Activated T-cell treated with anti-CD3 and anti-CD28 coated beads, Interleukin-2, amount 50 U/mL, for 4 hours (primary cell): ENCODE measurements at regions not wholly inside any gene's neighbourhood (a gene's known extent, or its start where the extent isn't known, plus 50 kb on each side); places are given as distances from the start of the nearest gene placed in this dataset.

ENCODE experiments used
- ATAC-seq, 2 donors: fragments of 200-7000 bp; cut with Tn5 transposase; one replicate each; pipeline ENCODE4 v1.10.0; 2021
- DNase-seq: peaks from one replicate; pipeline ENCODE4 v3.0.0-alpha.2; 2020
- H3K27me3 Mint-ChIP-seq: one replicate; pipeline ENCODE4 v1.8.0; 2021; ENCODE audit warnings: low read depth, mixed read lengths
- H3K36me3 Mint-ChIP-seq: one replicate; pipeline ENCODE4 v1.8.0; 2022; ENCODE audit warnings: mixed read lengths; ENCODE audit not compliant: insufficient read depth
- H3K4me1 Mint-ChIP-seq: one replicate; pipeline ENCODE4 v1.8.0; 2021; ENCODE audit warnings: low read depth, mixed read lengths
- H3K4me3 Mint-ChIP-seq: one replicate; pipeline ENCODE4 v1.8.0; 2021; ENCODE audit warnings: mild to moderate bottlenecking, moderate library complexity, mixed read lengths
- H3K9me3 Mint-ChIP-seq: one replicate; pipeline ENCODE4 v1.8.0; 2021; ENCODE audit warnings: mixed read lengths

DNA sequence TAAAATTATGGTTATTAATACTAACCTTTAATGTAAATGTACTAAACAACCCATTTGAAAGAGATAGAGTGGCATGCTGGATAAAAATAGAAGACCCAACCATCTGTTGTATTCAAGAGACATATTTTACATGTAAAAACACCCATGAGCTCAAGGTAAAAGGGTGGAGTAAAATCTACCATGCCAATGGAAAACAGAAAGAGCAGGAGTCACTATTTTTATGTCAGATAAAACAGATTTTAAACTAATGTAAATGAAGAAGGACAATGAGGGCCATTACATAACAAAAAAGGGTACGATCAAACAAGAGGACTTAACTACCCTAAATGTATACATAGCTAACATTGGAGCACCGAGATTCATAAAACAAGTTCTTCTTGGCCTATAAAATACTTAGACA is 66.3 kb downstream of the ITM2A start:
- DNase-seq = no peak
- no peaks in the 10 kb centered on the region for H3K4me1 Mint-ChIP-seq
- no peaks in the 10 kb centered on the region for H3K27me3 Mint-ChIP-seq
- H3K36me3 Mint-ChIP-seq = no peaks in the 10 kb centered on the region
- no peak overlapping the region for H3K4me3 Mint-ChIP-seq
- no peak for ATAC-seq
- H3K9me3 Mint-ChIP-seq = peaks cover 9% of the 10 kb centered on the region

DNA sequence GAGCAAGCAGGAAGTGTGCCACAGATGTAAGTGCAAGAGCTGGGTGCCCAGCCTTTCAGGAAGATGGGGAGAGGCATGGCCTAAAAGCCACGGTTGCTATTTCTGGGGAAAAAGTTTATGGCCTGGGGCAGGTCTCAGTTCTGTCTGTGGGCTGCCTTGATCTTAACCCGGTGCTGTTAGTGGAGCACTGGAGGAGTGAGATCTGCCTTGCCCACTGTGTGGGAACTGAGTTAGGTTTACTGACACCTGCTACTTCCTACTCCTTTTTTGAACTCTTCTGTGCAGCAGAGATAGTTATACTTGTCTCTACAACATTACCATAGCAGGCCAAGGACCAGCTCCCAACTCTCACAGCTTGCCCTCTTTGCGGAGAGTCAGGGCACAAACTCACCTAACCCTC is 76.5 kb downstream of the ITM2A start:
- Mint-ChIP-seq H3K4me3 (no peak overlapping the region), H3K9me3 (peaks cover 7% of the 10 kb centered on the region), H3K4me1 (peaks cover 25% of the 10 kb centered on the region), H3K36me3 (peaks cover 2% of the 10 kb centered on the region), H3K27me3 (no peaks in the 10 kb centered on the region)
- no peak for ATAC-seq
- DNase-seq = no peak

DNA sequence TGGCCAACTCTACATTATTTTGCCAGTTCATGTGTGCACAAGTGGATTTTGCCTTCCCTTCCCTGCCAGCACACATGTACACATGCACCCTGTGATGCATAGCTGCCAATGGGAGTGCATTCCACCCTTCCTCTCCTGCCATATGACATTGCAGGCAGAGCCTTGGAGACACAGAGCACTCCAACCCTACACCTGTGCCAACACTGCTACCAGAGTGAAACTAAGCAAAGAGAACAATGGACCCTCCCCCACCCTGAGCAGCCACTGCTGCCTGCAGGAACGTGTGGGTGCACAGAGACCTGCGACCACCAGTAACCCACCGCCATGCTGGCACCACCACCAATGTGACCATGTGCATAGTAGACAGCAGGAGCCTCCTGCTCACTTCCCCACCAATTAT is 78.4 kb downstream of the ITM2A start:
- Mint-ChIP-seq H3K27me3 (no peaks in the 10 kb centered on the region), H3K4me1 (peaks cover 27% of the 10 kb centered on the region), H3K9me3 (no peaks in the 10 kb centered on the region), H3K4me3 (no peak overlapping the region), H3K36me3 (peaks cover 2% of the 10 kb centered on the region)
- no peak for ATAC-seq
- DNase-seq = no peak

DNA sequence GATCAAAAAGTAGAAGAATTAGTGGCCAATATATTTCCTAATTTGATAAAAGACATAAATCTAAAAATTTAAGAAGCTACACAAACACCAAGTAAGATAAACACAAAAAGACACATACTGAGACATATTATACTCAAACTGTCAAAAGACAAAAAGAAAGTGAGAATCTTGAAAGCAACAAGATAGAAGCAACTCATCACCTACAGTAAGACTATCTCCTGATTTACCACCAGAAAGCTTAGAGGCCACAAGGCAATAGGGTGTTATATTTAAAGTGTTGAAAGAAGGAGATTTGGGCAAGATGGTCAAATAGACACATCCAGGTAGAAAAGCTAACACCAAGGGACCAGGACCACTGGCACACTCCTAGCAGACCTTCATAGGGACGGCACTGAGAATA is 79.4 kb downstream of the ITM2A start:
- Mint-ChIP-seq H3K4me3 (no peak overlapping the region), H3K4me1 (peaks cover 27% of the 10 kb centered on the region), H3K27me3 (no peaks in the 10 kb centered on the region), H3K36me3 (peaks cover 2% of the 10 kb centered on the region), H3K9me3 (no peaks in the 10 kb centered on the region)
- DNase-seq = no peak
- ATAC-seq = peak in 1 of 2 donors; percentile 48

DNA sequence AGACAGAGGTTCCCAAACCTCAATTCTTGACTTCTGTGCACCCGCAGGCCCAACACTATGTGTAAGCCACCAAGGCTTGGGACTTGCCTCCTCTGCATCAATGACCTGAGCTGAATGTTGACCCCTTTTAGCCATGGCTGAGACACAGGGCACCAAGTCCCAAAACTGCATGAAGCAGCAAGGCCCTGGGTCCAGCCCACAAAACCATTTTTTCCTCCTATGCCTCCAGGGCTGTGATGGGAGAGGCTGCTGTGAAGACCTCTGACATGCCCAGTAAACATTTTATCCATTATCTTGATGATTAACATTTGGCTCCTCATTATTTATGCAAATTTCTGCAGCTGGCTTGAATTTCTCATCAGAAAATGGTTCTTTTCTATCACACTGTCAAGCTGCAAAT is 85.4 kb downstream of the ITM2A start:
- Mint-ChIP-seq H3K4me3 (no peak overlapping the region), H3K9me3 (peaks cover 7% of the 10 kb centered on the region), H3K4me1 (peaks cover 7% of the 10 kb centered on the region), H3K36me3 (peaks cover 5% of the 10 kb centered on the region), H3K27me3 (no peaks in the 10 kb centered on the region)
- ATAC-seq (no peak), DNase-seq (no peak)

DNA sequence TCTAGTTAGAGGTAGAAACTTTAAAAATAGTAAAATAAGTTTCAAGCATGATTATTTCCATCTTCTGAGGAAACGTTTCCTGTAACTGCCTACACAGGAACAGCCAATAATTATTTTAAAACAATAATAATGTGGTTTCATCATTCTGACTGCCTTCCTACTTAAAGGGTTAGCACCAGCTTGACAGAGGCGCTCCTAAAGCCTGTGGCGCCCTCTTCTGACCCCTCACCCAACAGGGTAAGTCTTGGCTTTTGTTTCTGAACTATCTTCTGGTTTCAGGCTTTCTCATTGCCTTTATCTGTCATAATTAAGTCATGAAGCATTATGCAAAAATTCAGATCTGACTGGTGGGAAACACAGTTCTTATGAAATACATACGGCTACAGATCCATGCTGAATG is 96.7 kb downstream of the ITM2A start:
- H3K27me3 Mint-ChIP-seq = no peaks in the 10 kb centered on the region
- ATAC-seq (peak; percentile 98), DNase-seq (peak; percentile 71)
- peaks cover 47% of the 10 kb centered on the region for H3K4me1 Mint-ChIP-seq
- no peaks in the 10 kb centered on the region for H3K36me3 Mint-ChIP-seq
- no peaks in the 10 kb centered on the region for H3K9me3 Mint-ChIP-seq
- no peak overlapping the region for H3K4me3 Mint-ChIP-seq

DNA sequence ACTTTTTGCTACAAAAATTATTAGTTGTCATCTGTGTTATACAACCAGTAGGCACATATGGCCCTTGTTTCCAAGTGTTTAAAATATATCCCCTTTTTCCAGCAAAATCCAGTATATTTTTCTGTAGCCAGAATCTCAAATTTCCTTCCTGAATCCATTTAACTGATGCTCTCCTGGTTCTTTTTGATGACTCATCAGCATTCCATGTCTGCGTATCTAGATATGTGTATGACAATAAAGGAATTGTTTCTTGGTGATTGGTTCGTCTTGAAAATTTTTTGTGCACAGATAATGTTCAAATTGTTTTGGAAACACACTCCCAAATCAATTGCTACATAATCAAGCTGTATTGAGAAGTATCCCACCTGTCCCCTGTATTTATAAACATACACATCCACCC is 98.3 kb downstream of the ITM2A start:
- DNase-seq (no peak), ATAC-seq (no peak)
- Mint-ChIP-seq H3K4me1 (peaks cover 46% of the 10 kb centered on the region), H3K36me3 (no peaks in the 10 kb centered on the region), H3K4me3 (no peak overlapping the region), H3K27me3 (no peaks in the 10 kb centered on the region), H3K9me3 (no peaks in the 10 kb centered on the region)

DNA sequence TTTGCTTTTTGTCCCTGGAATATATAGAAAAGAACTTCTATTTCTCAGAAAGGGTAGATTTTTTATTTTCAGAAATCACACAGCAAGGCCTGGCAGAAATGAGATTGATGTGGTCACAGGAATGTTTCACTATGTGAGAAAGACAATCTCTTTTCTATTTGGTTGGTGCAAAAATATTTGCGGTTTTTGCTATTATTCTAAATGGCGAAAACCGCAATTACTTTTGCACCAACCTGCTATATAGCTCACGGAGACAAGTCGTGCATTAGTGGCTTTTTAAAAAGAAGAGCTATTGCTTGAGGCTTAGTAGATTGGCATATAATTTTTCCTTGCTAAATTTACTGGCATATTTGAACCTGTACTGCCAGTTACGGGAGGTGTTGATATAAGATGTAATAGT is 100.4 kb downstream of the ITM2A start:
- no peaks in the 10 kb centered on the region for H3K27me3 Mint-ChIP-seq
- peak overlapping the region; percentile 49 for H3K4me3 Mint-ChIP-seq
- ATAC-seq = no peak
- peaks cover 4% of the 10 kb centered on the region for H3K9me3 Mint-ChIP-seq
- no peaks in the 10 kb centered on the region for H3K36me3 Mint-ChIP-seq
- DNase-seq = no peak
- peaks cover 55% of the 10 kb centered on the region for H3K4me1 Mint-ChIP-seq

DNA sequence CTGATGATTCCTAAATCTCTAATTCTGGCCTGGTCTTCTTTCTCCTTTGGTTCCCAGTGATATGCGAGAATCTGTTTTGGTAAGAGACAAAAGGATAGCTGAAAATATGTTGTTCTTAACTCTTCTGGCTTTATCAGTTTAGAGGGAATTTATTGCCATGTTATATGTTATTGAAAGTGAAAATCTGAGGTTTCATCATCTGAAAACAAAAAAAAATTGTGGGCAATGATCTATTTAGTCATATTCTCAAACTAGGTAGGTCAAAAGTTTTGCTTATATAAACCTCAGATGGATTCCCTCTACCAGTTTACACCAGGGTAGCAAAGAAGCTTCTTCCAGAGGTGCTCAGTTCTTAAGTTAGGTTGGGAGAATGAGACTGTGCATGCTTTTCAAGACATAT is 103.6 kb downstream of the ITM2A start:
- DNase-seq (no peak), ATAC-seq (peak; percentile 19 to 25)
- Mint-ChIP-seq H3K4me1 (peaks cover 63% of the 10 kb centered on the region), H3K36me3 (no peaks in the 10 kb centered on the region), H3K4me3 (peak overlapping the region; percentile 46), H3K27me3 (no peaks in the 10 kb centered on the region), H3K9me3 (peaks cover 4% of the 10 kb centered on the region)

DNA sequence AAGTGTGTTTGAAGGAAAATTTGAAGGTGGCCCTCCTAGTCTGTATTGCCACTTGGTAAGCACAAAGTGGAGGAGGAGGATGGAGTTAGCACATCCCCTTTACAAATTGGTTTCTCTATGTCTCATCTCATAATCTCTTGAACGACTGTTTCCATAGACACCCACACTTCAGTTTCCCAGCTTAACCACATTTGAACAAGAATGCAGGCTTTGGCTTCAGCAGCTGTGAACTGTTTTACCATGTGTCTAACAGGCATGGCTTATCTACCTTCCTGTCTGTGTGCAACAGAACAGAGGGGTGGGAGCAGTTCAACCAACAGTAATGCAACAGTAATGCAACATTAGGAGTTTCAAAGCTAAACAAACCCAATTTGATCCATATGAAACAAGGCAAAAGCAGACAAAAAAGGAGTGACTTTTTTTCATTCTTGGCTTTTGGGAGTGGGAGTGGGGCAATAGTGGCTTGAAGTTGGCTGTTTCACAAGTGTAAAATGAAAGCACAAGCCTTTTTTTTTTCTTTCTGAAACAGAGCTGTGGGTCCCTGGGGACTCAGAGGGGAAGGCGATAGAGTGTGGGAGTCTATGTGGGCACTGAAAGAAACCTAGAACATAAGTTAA is 108.0 kb downstream of the ITM2A start:
- Mint-ChIP-seq H3K4me3 (peak overlapping the region; percentile 44), H3K36me3 (peaks cover 2% of the 10 kb centered on the region), H3K27me3 (no peaks in the 10 kb centered on the region), H3K9me3 (peaks cover 4% of the 10 kb centered on the region), H3K4me1 (peaks cover 76% of the 10 kb centered on the region)
- ATAC-seq = peak; percentile 82 to 86
- peak; percentile 29 for DNase-seq

DNA sequence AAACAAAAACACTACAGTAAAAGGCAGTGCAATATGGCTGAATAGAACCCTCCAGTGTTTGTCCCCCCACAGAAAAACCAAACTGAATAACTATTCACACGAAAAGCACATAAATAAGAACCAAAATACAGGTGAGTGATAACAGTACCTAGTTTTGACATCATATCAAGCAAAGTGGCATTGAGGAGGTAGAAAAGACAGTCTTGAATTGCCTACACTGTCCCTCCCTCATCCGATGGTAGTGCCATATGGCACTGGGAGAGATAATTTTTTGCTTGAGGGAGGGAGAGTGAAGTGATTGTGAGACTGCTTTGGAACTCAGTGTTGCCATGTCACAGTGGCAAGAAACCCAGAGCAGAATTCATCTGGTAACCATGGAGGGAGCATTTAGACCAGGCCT is 99.2 kb downstream of the GPR174 start:
- Mint-ChIP-seq H3K4me1 (peaks cover 29% of the 10 kb centered on the region), H3K4me3 (no peak overlapping the region), H3K36me3 (peaks cover 14% of the 10 kb centered on the region), H3K27me3 (no peaks in the 10 kb centered on the region), H3K9me3 (peaks cover 16% of the 10 kb centered on the region)
- DNase-seq (no peak), ATAC-seq (no peak)

DNA sequence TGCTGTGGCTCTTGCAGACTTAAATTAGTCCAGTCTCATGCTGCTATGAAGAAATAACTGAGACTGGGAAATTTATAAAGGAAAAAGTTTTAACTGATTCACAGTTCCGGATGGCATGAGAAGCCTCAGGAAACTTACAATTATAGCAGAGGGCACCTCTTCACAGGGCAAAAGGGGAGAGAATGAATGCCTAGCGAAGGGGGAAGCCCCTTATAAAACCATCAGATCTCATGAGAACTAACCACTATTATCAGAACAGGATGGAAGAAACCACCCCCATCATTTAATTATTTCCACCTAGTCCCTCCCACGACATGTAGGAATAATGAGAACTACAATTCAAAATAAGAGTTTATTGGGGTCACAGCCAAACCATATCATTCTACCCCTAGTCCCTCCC is 91.4 kb downstream of the GPR174 start:
- DNase-seq = no peak
- no peak overlapping the region for H3K4me3 Mint-ChIP-seq
- no peaks in the 10 kb centered on the region for H3K9me3 Mint-ChIP-seq
- H3K36me3 Mint-ChIP-seq = peaks cover 35% of the 10 kb centered on the region
- ATAC-seq = no peak
- no peaks in the 10 kb centered on the region for H3K27me3 Mint-ChIP-seq
- H3K4me1 Mint-ChIP-seq = peaks cover 30% of the 10 kb centered on the region

DNA sequence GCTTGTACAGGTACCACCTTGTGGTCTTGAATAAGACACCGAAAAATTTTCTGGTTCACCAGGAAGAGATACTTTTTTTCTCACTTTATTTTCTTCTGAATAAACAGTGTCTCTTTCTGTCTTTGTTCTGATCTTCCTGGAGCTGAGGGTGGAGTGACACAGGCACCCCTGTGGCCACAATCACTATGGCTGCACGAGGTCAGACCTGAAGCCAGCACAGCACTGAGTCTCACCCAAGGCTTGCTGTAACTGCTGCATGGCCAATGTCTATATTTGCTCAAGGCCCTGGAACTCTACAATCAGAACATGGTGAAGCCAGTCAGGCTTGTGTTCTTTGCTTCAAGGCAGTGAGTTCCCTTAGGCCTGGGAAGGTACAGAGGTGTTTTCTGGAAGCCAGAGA is 87.2 kb downstream of the GPR174 start:
- Mint-ChIP-seq H3K4me1 (peaks cover 34% of the 10 kb centered on the region), H3K9me3 (no peaks in the 10 kb centered on the region), H3K4me3 (no peak overlapping the region), H3K27me3 (no peaks in the 10 kb centered on the region), H3K36me3 (peaks cover 20% of the 10 kb centered on the region)
- DNase-seq (no peak), ATAC-seq (no peak)
